C1 segment of cervical spinal cord (tissue), 14 donors: ENCODE measurements at regions not wholly inside any gene's neighbourhood (a gene's known extent, or its start where the extent isn't known, plus 50 kb on each side); places are given as distances from the start of the nearest gene placed in this dataset.

Experiments
- DNase-seq, 14 donors: peaks; one replicate each; lab custom pipeline; 2025; lab: John Stamatoyannopoulos, UW

GRCh38 chr13:34458756-34459715, 483.0 kb upstream of the NBEA start:
- DNase-seq: no peak

GRCh38 chr13:34459856-34460255, 482.2 kb upstream of the NBEA start:
- no peak for DNase-seq

DNA sequence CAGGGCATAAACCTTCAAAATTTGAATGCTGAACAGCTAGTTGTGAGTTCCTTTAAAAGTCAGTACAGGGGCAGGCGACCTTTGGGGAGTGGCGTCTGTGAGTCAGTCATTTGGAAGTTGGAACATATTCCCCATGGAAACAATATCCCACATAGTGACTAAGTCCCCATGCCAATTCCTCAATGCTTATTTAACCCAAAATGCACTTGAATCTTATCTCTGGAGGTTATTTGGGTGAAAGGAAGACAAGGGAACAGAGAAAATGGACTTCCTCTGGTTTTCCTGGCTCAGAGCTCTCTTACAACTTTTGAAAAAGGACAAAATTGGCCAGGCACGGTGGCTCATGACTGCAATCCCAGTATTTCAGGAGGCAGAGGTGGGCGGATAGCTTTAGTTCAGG, 479.2 kb upstream of the NBEA start:
- DNase-seq: no peak

GRCh38 chr13:34464011-34464410, 478.1 kb upstream of the NBEA start:
- DNase-seq: no peak

DNA sequence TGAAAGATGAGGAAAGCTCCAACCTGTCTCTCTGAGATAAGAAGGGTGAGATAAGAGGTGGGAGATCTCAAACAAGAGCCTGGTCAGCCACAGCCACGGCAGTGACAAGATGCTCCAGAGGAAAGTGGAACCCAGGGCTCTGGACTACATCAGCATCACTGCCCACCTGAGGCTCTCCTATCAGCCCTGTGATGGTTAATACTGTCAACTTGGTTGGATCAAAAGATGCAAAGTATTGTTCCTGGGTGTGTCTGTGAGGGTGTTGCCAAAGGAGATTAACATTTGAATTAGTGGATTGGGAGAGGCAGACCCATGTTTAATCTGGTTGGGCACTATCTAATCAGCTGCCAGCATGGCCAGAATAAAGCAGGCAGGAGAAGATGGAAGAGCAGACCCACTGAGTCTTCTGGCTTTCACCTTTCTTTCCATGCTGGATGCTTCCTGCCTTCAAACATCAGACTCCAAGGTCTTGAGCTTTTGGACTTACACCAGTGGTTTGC, 476.6 kb upstream of the NBEA start:
- DNase-seq: no peak

GRCh38 chr13:34466301-34466700, 475.8 kb upstream of the NBEA start:
- no peak for DNase-seq

DNA sequence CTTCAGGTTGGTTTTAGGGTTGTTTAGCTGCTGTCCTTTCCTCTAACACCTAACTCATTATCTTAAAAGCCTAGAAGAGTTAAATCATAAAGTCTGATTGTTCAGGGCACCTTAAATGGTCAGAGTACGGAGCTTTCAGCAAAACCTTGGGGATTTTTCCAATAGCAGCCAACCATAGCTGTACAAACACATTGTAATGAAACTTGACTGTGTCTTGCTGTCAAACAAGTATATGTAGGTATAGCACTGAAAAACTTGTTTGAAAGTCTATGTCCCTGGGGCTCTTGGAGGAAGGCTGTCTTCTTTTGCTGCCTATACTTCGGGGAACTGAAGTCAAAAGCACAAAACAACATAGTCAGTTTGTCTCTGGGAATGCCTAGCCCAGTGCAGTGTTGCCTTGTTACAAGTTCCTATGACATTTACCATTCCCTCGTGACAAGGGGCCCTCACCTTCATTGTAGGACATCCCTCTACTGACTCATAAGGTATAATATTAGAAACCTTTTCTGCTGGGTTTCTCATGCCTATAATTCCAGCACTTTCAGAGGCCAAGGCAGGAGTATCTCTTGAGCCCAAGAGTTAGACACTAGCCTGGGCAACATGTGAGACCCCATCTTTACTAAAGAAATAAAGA, 474.5 kb upstream of the NBEA start:
- no peak for DNase-seq

GRCh38 chr13:34469196-34469986, 472.7 kb upstream of the NBEA start:
- DNase-seq: no peak

- peak in 1 of 14 donors; percentile 5 for DNase-seq
These were observed 467.7 kb upstream of the NBEA start for GRCh38 chr13:34474187-34474868.

DNA sequence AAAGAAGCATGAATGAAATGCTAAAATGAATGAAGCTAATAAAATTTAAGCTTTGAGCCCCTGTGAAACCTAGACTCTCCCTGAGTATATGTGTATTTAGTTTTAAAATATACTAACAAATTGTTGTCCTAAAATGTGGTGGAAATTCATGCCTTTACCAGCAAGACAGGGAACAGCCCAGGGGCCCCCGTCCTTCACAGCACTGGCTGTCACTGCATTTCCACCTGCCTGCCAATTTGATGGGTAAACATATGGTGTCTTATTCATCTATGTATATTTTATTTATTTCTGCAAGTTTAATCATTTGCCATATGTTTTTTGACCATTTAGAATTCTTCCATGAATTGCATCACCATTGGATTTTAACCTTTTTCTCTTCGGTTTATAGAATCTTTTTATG, 463.7 kb upstream of the NBEA start:
- peak in 1 of 14 donors; percentile 3 for DNase-seq

DNA sequence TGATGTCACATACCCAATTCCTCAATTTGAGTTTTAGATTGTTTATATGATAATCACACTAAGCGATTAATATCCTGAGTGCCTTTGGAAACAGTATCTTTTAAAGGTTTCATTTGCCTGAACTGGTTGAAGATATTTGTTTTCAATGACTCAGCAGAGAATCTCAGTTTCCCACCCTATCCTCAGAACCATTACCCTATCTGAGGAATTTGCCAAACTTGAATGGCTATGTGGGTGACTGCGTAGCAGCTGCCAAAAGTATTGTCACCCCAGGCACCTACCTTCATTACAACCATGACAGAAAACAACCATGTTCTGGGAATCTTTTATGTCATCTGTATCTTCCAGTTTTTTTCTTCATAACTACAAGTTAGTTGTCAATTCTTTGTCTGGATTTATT, 440.1 kb upstream of the NBEA start:
- no peak for DNase-seq

DNA sequence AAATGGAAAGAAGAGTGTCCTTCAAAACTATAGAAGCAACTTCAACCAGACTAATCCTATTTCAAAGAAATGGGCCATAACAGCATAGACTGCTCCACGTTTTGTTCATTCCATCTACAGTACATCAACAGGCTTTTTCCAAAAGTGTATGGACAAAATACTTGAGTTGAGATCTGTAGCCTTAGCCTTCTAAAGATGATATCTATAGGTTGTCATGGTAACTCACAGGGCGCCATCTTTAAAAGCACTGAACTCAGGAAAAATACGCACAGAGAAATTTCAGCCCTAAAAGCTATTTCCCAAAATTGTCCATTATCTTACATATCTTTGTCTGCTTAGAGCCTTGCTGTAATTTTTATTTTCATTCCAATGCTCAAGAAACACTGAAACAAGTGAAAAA, 439.4 kb upstream of the NBEA start:
- DNase-seq: no peak

DNA sequence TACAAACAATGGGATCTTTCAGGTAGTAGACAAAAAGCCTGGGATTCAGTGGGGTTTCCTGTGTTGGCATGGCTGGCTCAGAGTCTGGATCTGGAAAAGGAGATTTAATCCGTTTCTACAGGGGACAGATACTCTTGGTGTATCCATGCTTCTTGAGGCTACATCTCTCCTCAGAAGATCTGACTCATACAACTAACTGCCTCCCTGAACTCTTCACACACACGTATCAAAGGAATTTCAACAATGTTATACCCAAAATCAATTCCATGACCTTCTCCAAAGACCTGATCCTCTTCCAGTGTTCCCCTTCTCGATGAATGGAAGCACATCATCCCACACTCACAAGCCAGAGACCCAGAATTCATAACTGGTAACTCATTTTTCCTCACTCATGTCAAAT, 435.3 kb upstream of the NBEA start:
- DNase-seq: no peak

- no peak for DNase-seq
These were observed 434.4 kb upstream of the NBEA start for GRCh38 chr13:34507630-34508029.

DNA sequence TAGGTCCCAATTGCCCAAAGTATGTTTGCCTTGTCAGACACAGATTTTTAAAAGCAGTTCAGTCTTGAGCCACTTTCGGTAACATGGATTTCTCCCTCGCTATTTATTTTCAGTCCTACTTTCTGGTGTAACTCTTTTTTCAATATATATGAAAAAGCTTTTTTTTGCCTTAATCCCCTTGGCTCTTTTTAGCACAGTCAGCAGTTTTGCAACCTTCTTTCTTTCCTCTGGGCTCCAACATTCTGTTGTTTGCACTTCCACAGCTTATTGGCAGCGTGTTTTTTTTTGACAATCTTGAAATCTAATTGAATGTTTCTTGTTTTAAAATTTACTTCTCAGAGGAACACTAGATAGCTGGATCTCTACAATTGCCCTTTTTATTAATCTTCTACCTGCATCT, 429.3 kb upstream of the NBEA start:
- no peak for DNase-seq

DNA sequence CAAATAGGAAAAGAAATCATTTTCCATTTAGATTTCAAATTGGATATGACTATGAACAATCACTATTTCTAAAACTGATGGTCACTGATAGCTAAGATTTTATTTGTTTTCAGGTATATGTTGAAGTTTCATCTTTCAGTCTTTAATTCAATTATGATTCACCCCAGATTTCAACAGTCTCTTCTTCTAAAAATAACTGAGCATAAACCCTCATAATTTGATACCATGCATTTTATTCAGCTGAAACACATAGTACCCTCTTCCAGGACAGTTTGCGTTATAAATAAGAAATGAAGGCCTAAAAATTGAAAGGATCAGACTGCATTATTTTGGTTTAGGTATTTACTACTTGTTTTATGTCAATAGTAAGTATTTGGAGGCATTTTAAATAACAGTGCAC, 428.5 kb upstream of the NBEA start:
- no peak for DNase-seq

DNA sequence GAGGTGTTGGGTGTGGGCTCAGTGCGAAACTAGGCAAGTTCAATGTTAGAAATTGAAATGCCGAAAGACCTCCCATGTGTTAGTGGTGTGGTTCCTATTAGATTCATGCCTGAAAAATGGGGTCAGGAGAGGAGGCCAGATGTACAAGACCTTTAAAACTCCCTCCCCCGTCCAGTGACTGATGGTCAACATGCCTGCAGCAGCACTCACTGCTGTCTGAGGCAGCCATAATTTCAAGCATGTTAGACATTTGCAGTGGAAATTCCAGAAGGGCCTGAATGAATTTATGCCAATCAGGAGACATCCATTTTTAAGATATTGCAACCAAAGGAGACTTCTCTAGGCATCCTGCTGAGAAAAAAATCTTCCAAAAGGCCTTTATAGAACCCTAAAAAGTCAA, 426.9 kb upstream of the NBEA start:
- DNase-seq: no peak

- no peak for DNase-seq
These were observed 420.9 kb upstream of the NBEA start for GRCh38 chr13:34521171-34521570.

- no peak for DNase-seq
These were observed 419.3 kb upstream of the NBEA start for GRCh38 chr13:34522808-34523207.

- DNase-seq: no peak
These were observed 418.7 kb upstream of the NBEA start for GRCh38 chr13:34523406-34523805.

DNA sequence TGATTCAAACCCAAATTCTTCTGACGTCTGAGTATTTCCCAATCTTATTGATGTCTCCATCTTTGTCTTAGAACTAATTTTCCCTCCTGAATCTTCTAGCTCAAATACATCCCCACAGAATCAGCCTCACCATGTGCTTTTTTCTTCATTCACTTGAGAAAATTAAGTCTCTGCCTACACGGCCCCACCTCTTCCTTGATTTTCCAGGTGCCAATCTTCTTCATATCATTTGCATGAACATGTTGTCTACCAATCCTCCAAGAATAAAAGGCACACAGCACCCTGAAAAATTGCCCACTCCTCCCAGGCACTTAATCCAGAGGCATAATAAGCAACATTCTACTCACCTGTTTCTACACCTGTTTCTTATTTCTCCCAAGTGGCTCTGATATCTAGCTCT, 408.1 kb upstream of the NBEA start:
- no peak for DNase-seq

- no peak for DNase-seq
These were observed 399.7 kb upstream of the NBEA start for GRCh38 chr13:34542321-34542720.
